ENCODE measurements at regions not wholly inside any gene's neighbourhood (a gene's known extent, or its start where the extent isn't known, plus 50 kb on each side); places are given as distances from the start of the nearest gene placed in this dataset.
"Not testable (repeated sequence)": the region's sequence is repeated elsewhere in the genome, so short reads cannot be mapped to it uniquely, and the experiment has no call there.

- TF ChIP-seq, protein P1, sequence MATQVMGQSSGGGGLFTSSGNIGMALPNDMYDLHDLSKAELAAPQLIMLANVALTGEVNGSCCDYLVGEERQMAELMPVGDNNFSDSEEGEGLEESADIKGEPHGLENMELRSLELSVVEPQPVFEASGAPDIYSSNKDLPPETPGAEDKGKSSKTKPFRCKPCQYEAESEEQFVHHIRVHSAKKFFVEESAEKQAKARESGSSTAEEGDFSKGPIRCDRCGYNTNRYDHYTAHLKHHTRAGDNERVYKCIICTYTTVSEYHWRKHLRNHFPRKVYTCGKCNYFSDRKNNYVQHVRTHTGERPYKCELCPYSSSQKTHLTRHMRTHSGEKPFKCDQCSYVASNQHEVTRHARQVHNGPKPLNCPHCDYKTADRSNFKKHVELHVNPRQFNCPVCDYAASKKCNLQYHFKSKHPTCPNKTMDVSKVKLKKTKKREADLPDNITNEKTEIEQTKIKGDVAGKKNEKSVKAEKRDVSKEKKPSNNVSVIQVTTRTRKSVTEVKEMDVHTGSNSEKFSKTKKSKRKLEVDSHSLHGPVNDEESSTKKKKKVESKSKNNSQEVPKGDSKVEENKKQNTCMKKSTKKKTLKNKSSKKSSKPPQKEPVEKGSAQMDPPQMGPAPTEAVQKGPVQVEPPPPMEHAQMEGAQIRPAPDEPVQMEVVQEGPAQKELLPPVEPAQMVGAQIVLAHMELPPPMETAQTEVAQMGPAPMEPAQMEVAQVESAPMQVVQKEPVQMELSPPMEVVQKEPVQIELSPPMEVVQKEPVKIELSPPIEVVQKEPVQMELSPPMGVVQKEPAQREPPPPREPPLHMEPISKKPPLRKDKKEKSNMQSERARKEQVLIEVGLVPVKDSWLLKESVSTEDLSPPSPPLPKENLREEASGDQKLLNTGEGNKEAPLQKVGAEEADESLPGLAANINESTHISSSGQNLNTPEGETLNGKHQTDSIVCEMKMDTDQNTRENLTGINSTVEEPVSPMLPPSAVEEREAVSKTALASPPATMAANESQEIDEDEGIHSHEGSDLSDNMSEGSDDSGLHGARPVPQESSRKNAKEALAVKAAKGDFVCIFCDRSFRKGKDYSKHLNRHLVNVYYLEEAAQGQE (IDR thresholded peaks at IDR 0.05; ENCODE audit: low read depth) = no peak
These were observed 265.2 kb upstream of the ZNF385D start (continued) for GRCh38 chr3:22016197-22016596.

- H3K79me2 ChIP-seq (ENCODE audit: insufficient read depth, low read length); H3K36me3 ChIP-seq (ENCODE audit: control insufficient read depth in 1 of 2, insufficient read depth in 2 of 2, low read length in 2 of 2); H3K4me2 ChIP-seq (ENCODE audit: low read length); H4K20me1 ChIP-seq (ENCODE audit: insufficient read depth); POLR2A ChIA-PET; BruUV-seq (replicated peaks); H3K9ac ChIP-seq (ENCODE audit: low read length); H3K27ac ChIP-seq (ENCODE audit: low read depth, low read length); H3K27me3 ChIP-seq (ENCODE audit: insufficient read depth, low read length); H3K9me3 ChIP-seq (ENCODE audit: control insufficient read depth in 1 of 2, insufficient read depth in 1 of 2, low read depth in 1 of 2, low read length in 2 of 2); H3K4me1 ChIP-seq (ENCODE audit: control insufficient read depth in 1 of 2, insufficient read depth in 2 of 2, low read length in 2 of 2); ATAC-seq; CTCF ChIA-PET; DNase-seq (ENCODE audit: low read depth, low spot score); H3K9me2 ChIP-seq (ENCODE audit: insufficient read depth); H3K4me3 ChIP-seq (replicated peaks in 1 of 2; ENCODE audit: low read depth in 1 of 2, low read length in 2 of 2); RAD21 ChIA-PET (ENCODE audit: low non-redundant PET in 1 of 2, low total read pairs in 2 of 2, uncharacterized antibody in 2 of 2, unreplicated experiment in 2 of 2); H2AFZ ChIP-seq (ENCODE audit: low read depth, low read length, poor library complexity, severe bottlenecking); intact Hi-C loops (cut with micrococcal nuclease): not testable (repeated sequence)
These were observed 273.6 kb upstream of the ZNF385D start for GRCh38 chr3:22024638-22025037.

DNA sequence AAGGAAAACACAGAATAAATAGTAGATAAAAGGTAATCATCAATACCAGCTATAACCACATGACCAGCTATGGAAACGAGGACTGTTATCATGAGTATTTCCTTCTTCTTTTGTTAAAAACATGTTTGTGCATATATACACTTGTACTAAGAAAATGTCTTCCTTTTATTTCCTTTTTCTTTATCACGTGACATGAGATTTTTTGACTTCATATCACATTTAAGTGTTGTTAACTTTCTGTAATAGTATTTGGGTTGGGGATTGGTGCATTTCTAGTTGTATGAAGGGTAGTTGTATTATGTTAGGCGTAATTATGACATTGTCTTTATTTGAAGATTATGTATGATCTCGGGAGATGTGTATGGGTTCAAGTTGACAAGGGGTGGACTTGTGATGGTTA lies 278.5 kb upstream of the ZNF385D start:
- no peak for ATAC-seq
- intact Hi-C loops (cut with micrococcal nuclease) = no loop called here
- RAD21 ChIA-PET (ENCODE audit: low non-redundant PET in 1 of 2, low total read pairs in 2 of 2, uncharacterized antibody in 2 of 2, unreplicated experiment in 2 of 2) = no interaction called here

More for the DNA sequence above, 278.5 kb upstream of the ZNF385D start:
- no peaks in the 10 kb centered on the region for H3K79me2 ChIP-seq (ENCODE audit: insufficient read depth, low read length)
- H3K9me3 ChIP-seq (ENCODE audit: control insufficient read depth in 1 of 2, insufficient read depth in 1 of 2, low read depth in 1 of 2, low read length in 2 of 2) = peaks cover 0 to 4% of the 10 kb centered on the region in 2 experiments; a peak in 2 of 4 replicates
- no peak overlapping the region for H3K4me3 ChIP-seq (replicated peaks in 1 of 2; ENCODE audit: low read depth in 1 of 2, low read length in 2 of 2)
- BruUV-seq (replicated peaks) = no TSS peak
- H3K9me2 ChIP-seq (ENCODE audit: insufficient read depth) = no peaks in the 10 kb centered on the region
- H2AFZ ChIP-seq (ENCODE audit: low read depth, low read length, poor library complexity, severe bottlenecking) = no peak overlapping the region
- H3K4me1 ChIP-seq (ENCODE audit: control insufficient read depth in 1 of 2, insufficient read depth in 2 of 2, low read length in 2 of 2) = no peaks in the 10 kb centered on the region
- no peak for TF ChIP-seq EGR1 (IDR thresholded peaks at IDR 0.05; ENCODE audit: low read depth)
- CTCF ChIA-PET = no interaction called here
- H3K27ac ChIP-seq (ENCODE audit: low read depth, low read length) = no peak overlapping the region
- no peak overlapping the region for H3K9ac ChIP-seq (ENCODE audit: low read length)
- no peaks in the 10 kb centered on the region for H3K27me3 ChIP-seq (ENCODE audit: insufficient read depth, low read length)
- no peaks in the 10 kb centered on the region for H4K20me1 ChIP-seq (ENCODE audit: insufficient read depth)
- POLR2A ChIA-PET = no interaction called here
- H3K36me3 ChIP-seq (ENCODE audit: control insufficient read depth in 1 of 2, insufficient read depth in 2 of 2, low read length in 2 of 2) = no peaks in the 10 kb centered on the region
- DNase-seq (ENCODE audit: low read depth, low spot score) = no peak
- no peak overlapping the region for H3K4me2 ChIP-seq (ENCODE audit: low read length)
